Common myeloid progenitor, CD34-positive (primary cell): ENCODE measurements at regions not wholly inside any gene's neighbourhood (a gene's known extent, or its start where the extent isn't known, plus 50 kb on each side); places are given as distances from the start of the nearest gene placed in this dataset.

Source experiments
- CTCF ChIA-PET: fragments of 350-600 bp; sonication (Branson Sonifier 250); formaldehyde crosslinking; loops from one replicate; lab custom pipeline; 2021; ENCODE audit warnings: antibody characterized with exemption; lab: Charles Lee
- POLR2A ChIA-PET: fragments of 350-600 bp; sonication (Branson Sonifier 250); formaldehyde crosslinking; loops from one replicate; lab custom pipeline; 2021; ENCODE audit warnings: antibody characterized with exemption; lab: Charles Lee
- DNase-seq, 3 donors: peaks; one replicate each; pipeline versions ENCODE4 v3.0.0 to v3.0.0-alpha.2; 2013
- H3K27ac ChIP-seq, 2 experiments: 1 replicate in 1 of 2; 2 replicates in 1 of 2; pipeline ENCODE4 v1.7.0; 2013; ENCODE audit warnings: inconsistent platforms in 2 of 2, low read length in 2 of 2, mild to moderate bottlenecking in 2 of 2, low read depth in 1 of 2, moderate library complexity in 1 of 2; ENCODE audit not compliant: severe bottlenecking in 2 of 2, insufficient read depth in 1 of 2, poor library complexity in 1 of 2
- H3K27me3 ChIP-seq, 5 experiments: replicated peaks in 2 of 5; 1 replicate in 3 of 5; 2 replicates in 2 of 5; pipeline versions ENCODE4 v1.6.1 to v1.7.0; 2013; ENCODE audit warnings: low read length in 4 of 5, mild to moderate bottlenecking in 2 of 5, moderate library complexity in 2 of 5, inconsistent platforms in 1 of 5; ENCODE audit not compliant: insufficient read depth in 5 of 5, control insufficient read depth in 4 of 5
- H3K36me3 ChIP-seq, 4 experiments: 1 replicate in 2 of 4; 2 replicates in 2 of 4; pipeline versions ENCODE4 v1.6.1 to v1.7.0; 2013; ENCODE audit warnings: low read length in 3 of 4, control low read depth in 1 of 4, mild to moderate bottlenecking in 1 of 4; ENCODE audit not compliant: control insufficient read depth in 4 of 4, insufficient read depth in 4 of 4
- H3K4me1 ChIP-seq, 4 experiments: 1 replicate in 3 of 4; 2 replicates in 1 of 4; pipeline versions ENCODE4 v1.6.1 to v1.7.1; 2013; ENCODE audit warnings: low read length in 3 of 4, mild to moderate bottlenecking in 3 of 4, control low read depth in 1 of 4, inconsistent platforms in 1 of 4, moderate library complexity in 1 of 4; ENCODE audit not compliant: control insufficient read depth in 4 of 4, insufficient read depth in 4 of 4; ENCODE audit errors: control extremely low read depth in 1 of 4
- H3K4me3 ChIP-seq, 7 experiments: 1 replicate in 4 of 7; 2 replicates in 3 of 7; pipeline versions ENCODE4 v1.5.1 to v1.7.0; 2013; ENCODE audit warnings: mild to moderate bottlenecking in 7 of 7, low read length in 6 of 7, moderate library complexity in 6 of 7, inconsistent platforms in 2 of 7, low read depth in 2 of 7, control low read depth in 1 of 7; ENCODE audit not compliant: insufficient read depth in 4 of 7, control insufficient read depth in 1 of 7; ENCODE audit errors: extremely low read depth in 1 of 7
- H3K9me3 ChIP-seq, 5 experiments: 1 replicate in 4 of 5; 2 replicates in 1 of 5; pipeline versions ENCODE4 v1.6.1 to v1.7.1; 2013; ENCODE audit warnings: low read length in 4 of 5, mild to moderate bottlenecking in 2 of 5, inconsistent platforms in 1 of 5, low read depth in 1 of 5, moderate library complexity in 1 of 5; ENCODE audit not compliant: control insufficient read depth in 4 of 5, insufficient read depth in 2 of 5; ENCODE audit errors: control extremely low read depth in 1 of 5
- WGBS: methylation state at CpG from one replicate; pipeline ENCODE4 v1.1.5; 2013; ENCODE audit not compliant: insufficient coverage; 5-methylcytosine and 5-hydroxymethylcytosine counted together

DNA sequence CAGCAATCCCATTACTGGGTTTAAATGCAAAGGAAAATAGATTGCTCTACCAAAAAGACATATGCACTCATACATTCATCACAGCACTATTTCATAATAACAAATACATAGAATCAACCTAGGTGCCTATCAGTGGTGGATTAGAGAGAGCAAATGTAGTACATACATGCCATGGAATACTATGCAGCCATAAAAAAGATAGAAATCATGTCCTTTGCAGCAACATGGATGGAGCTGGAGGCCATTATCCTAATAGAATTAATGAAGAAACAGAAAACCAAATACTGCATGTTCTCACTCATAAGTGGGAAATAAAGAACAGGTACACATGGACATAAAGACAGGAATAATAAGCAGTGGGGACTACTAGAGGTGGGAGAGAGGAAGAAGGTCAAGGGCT is 70.7 kb upstream of the MLIP start:
- Histone ChIP-seq H3K27me3 (no peaks in the 10 kb centered on the region), H3K9me3 (no peaks in the 10 kb centered on the region), H3K4me3 (no peak overlapping the region), H3K36me3 (no peaks in the 10 kb centered on the region), H3K4me1 (no peaks in the 10 kb centered on the region), H3K27ac (no peak overlapping the region)
- no peak for DNase-seq
- POLR2A ChIA-PET: no interaction called here
- CTCF ChIA-PET: no interaction called here

DNA sequence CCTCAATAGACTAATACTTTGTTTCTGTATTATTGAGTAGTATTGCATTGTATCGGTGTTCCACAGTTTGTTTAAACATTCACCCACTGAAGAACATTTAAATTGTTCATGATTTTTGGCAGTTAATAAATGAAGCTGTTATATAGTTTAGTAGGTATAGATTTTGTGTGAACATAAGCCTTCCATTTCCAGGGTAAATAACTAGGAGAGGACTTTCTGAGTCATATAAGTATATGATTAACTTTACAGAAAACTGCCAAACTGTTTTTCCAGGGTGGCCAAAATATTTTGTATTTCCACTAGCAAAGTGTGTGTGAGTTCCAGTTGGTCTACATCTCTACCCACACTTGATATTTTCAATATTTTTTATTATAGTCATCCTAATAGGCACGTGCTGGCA is 70.0 kb upstream of the MLIP start:
- no peak for DNase-seq
- Histone ChIP-seq H3K4me3 (no peak overlapping the region), H3K4me1 (no peaks in the 10 kb centered on the region), H3K27me3 (no peaks in the 10 kb centered on the region), H3K36me3 (no peaks in the 10 kb centered on the region), H3K27ac (no peak overlapping the region), H3K9me3 (no peaks in the 10 kb centered on the region)
- ChIA-PET POLR2A (no interaction called here), CTCF (no interaction called here)
- 71% methylated on average over 1 of the region's 2 CpGs for WGBS

DNA sequence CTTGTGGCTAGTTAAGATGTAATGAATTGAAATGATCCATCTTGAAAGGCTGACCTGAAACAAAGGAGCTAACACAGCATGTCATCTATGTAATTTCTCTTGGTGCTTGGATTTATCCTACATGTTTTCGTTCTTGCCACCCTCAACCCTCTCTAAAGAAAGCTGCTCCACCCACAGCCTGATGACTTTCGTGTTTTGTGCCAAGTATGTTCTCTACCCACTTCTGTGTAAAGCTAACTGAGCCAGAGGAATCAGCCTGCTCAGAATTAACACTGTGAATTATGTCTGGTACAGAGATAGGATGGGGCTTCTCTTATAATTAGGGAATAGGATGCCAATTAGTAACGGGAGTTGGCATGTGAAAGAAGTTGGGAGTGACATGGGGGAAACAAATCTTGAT is 67.9 kb upstream of the MLIP start:
- CTCF ChIA-PET: no interaction called here
- 100% methylated on average over 1 of the region's 3 CpGs for WGBS
- H3K27ac ChIP-seq: no peak overlapping the region

DNA sequence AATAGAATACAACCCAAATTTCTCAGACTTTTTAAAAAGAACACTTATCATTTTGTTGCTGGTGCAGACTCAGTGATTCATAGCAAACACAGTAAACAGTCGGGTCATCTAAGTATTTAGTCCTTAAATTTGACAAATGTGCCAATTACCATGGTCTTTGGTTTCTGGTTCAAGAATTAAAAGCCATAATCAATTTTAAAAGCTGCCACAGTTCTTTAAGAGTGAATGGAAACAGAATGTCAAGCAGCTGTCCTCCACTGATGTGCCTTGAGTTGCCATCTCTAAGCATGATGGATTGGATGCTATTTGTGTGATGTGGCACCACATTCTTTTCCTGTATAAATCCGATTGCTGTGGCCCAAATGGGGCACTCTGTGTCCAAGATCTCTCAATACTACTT is 67.2 kb upstream of the MLIP start:
- POLR2A ChIA-PET: no interaction called here
- Histone ChIP-seq H3K4me3 (no peak overlapping the region), H3K9me3 (no peaks in the 10 kb centered on the region), H3K4me1 (no peaks in the 10 kb centered on the region), H3K36me3 (no peaks in the 10 kb centered on the region), H3K27me3 (no peaks in the 10 kb centered on the region), H3K27ac (no peak overlapping the region)
- CTCF ChIA-PET: no interaction called here
- 100% methylated on average over 1 of the region's 2 CpGs for WGBS
- DNase-seq: no peak

More for the DNA sequence above, 67.9 kb upstream of the MLIP start:
- POLR2A ChIA-PET: no interaction called here
- Histone ChIP-seq H3K9me3 (no peaks in the 10 kb centered on the region), H3K36me3 (no peaks in the 10 kb centered on the region), H3K4me3 (no peak overlapping the region), H3K4me1 (no peaks in the 10 kb centered on the region), H3K27me3 (no peaks in the 10 kb centered on the region)
- DNase-seq: no peak

DNA sequence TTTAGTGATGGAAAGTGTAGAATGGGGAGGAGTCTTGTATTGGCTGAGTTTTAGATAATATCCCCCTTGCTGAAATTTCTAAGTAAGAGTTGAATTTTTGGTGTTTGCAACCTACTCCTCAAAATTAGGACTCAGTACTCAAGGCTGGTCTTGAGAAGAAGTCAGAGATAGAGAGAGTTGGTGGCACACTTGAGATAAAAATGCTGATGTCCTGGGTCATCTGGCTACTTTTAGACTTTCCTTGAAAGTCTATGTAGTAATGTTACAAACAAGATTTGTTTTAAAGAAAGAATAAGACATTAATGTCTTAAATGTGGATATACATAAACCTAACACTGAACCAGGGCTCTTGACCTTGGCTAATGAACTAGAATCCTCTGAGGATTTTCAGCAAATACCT is 62.5 kb upstream of the MLIP start:
- POLR2A ChIA-PET: no interaction called here
- Histone ChIP-seq H3K27me3 (no peaks in the 10 kb centered on the region), H3K9me3 (no peaks in the 10 kb centered on the region), H3K36me3 (no peaks in the 10 kb centered on the region), H3K4me3 (no peak overlapping the region), H3K27ac (no peak overlapping the region), H3K4me1 (no peaks in the 10 kb centered on the region)
- DNase-seq: no peak
- CTCF ChIA-PET: no interaction called here

DNA sequence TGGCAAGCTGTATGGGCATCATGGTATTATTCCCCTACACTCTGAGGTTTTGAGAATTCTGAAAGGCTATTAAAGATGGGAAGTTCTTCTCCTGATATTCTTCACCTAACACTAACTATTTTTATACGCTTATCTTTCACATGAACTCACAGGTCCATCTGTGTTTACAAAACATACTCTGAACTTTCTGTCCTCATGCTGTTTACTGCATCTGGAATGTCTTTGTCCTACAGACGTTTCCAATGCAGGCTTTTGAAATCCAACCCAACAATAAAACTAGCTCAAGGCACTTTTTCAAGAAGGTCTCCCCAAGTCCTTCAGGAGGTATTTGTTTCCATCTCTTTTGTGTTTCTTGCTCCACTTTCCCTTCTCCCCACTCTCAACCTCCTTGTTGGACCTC is 60.5 kb upstream of the MLIP start:
- ChIA-PET CTCF (no interaction called here), POLR2A (no interaction called here)
- H3K9me3 ChIP-seq: no peaks in the 10 kb centered on the region
- no peaks in the 10 kb centered on the region for H3K4me1 ChIP-seq
- no peak overlapping the region for H3K27ac ChIP-seq
- 64% methylated on average over 2 of the region's 2 CpGs for WGBS
- H3K4me3 ChIP-seq: no peak overlapping the region
- no peaks in the 10 kb centered on the region for H3K27me3 ChIP-seq
- DNase-seq: no peak
- no peaks in the 10 kb centered on the region for H3K36me3 ChIP-seq

DNA sequence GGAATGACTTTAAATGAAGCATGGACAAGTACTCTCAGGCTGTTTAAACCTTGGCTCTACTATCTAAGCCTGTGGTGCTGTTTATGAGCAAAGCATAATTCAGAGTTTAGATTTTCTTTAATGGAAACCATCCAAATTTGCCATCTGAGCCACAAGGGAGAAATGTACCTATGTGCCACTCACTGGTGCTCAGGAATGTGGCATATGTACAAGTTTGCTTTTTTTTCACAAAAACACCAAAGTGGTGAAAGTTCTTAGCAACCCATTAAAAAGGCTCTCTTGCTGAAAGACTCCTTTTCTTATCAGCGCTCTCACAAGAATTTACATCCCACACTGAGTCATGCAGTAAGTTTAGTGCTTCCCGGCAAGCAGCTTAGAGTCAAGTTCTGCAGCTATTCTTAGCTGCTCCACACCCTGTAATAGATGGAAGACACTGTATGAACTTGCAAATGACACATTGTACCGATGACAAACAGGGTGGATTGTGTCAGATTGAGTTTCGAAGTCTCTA is 57.3 kb upstream of the MLIP start:
- H3K4me1 ChIP-seq: no peaks in the 10 kb centered on the region
- no peak overlapping the region for H3K4me3 ChIP-seq
- DNase-seq: no peak
- CTCF ChIA-PET: no interaction called here
- no peaks in the 10 kb centered on the region for H3K36me3 ChIP-seq
- no peaks in the 10 kb centered on the region for H3K27me3 ChIP-seq
- no peaks in the 10 kb centered on the region for H3K9me3 ChIP-seq
- H3K27ac ChIP-seq: no peak overlapping the region
- 94% methylated on average over 4 of the region's 4 CpGs for WGBS
- POLR2A ChIA-PET: no interaction called here
